ENCODE measurements at regions not wholly inside any gene's neighbourhood (a gene's known extent, or its start where the extent isn't known, plus 50 kb on each side); places are given as distances from the start of the nearest gene placed in this dataset.

DNA sequence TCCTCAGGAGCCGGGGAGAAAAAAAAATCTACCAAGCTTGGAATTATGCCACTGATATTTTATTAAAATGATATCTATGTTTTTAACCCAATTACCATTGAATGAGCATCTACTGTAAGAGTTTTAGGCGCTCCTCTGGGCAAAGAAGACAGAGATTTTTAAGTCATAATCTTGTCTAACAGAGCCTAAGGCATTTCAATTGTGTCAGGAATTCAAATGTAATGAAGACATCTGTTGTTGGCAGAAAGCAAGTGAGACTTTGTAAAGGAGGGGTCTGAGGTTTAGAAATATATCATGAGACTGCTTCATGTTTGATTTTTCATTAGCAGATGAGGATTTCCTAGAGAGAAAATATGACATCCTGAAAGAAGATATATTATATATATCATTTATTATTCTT is 1158.1 kb downstream of the FSTL5 start:
- Histone ChIP-seq H4K20me1 (replicated peaks in 1 of 2; ENCODE audit: control insufficient read depth in 1 of 2, insufficient read depth in 2 of 2, low read length in 2 of 2) (no peaks in the 10 kb centered on the region), H3K79me2 (ENCODE audit: control insufficient read depth in 1 of 2, insufficient read depth in 2 of 2, low read length in 2 of 2) (no peaks in the 10 kb centered on the region), H3K4me2 (ENCODE audit: insufficient read depth in 1 of 2, low read depth in 2 of 2, low read length in 2 of 2) (no peak overlapping the region), H2AFZ (ENCODE audit: low read length) (no peak overlapping the region), H2BK20ac (ENCODE audit: low read length) (no peak overlapping the region), H3K56ac (replicated peaks; ENCODE audit: insufficient read length, low read depth, low read length) (no peak overlapping the region), H2BK15ac (ENCODE audit: low read length) (no peak overlapping the region), H3K79me1 (ENCODE audit: low read depth, low read length) (no peaks in the 10 kb centered on the region), H3K4me3 (ENCODE audit: extremely low read depth in 1 of 4, insufficient read depth in 2 of 4, low read depth in 3 of 4, low read length in 4 of 4) (no peak overlapping the region), H3K36me3 (ENCODE audit: control insufficient read depth in 2 of 4, insufficient read depth in 4 of 4, low read length in 3 of 4) (no peaks in the 10 kb centered on the region), H3K4ac (replicated peaks; ENCODE audit: insufficient read length, low read depth, low read length) (no peak overlapping the region), H3K14ac (ENCODE audit: insufficient read length) (no peak overlapping the region), H3K23ac (ENCODE audit: insufficient read length) (no peak overlapping the region), H3K23me2 (ENCODE audit: low read depth, low read length) (no peaks in the 10 kb centered on the region), H2BK120ac (replicated peaks; ENCODE audit: low read depth, low read length) (no peak overlapping the region), H2BK12ac (ENCODE audit: low read depth, low read length) (no peak overlapping the region), H4K8ac (ENCODE audit: extremely low read depth, insufficient read depth, low read length) (no peak overlapping the region), H3K27me3 (replicated peaks in 1 of 4; ENCODE audit: control insufficient read depth in 3 of 4, extremely low read depth in 1 of 4, insufficient read depth in 3 of 4, low read length in 3 of 4) (no peaks in the 10 kb centered on the region), H2AK5ac (ENCODE audit: low read depth, low read length) (no peak overlapping the region), H3K9me3 (ENCODE audit: insufficient read depth in 2 of 2, low read depth in 1 of 2, low read length in 1 of 2) (no peaks in the 10 kb centered on the region), H3K9ac (replicated peaks in 1 of 4; ENCODE audit: extremely low read depth in 1 of 4, low read depth in 3 of 4, low read length in 3 of 4) (no peak overlapping the region), H3K4me1 (replicated peaks in 1 of 4; ENCODE audit: control insufficient read depth in 3 of 4, insufficient read depth in 4 of 4, low read length in 3 of 4) (no peaks in the 10 kb centered on the region), H4K91ac (replicated peaks; ENCODE audit: insufficient read length, low read length) (no peak overlapping the region), H4K5ac (ENCODE audit: insufficient read length, low read depth, low read length) (no peak overlapping the region), H3K18ac (ENCODE audit: extremely low read depth, low read length) (no peak overlapping the region), H3K27ac (ENCODE audit: low read depth, low read length) (no peak overlapping the region), H2BK5ac (ENCODE audit: low read depth, low read length) (no peak overlapping the region)
- TF ChIP-seq CHD2 (IDR thresholded peaks at IDR 0.05; ENCODE audit: low read length), result no peak
- no peak for TF ChIP-seq HDAC6 (IDR thresholded peaks at IDR 0.05; ENCODE audit: low read depth, low read length)
- TF ChIP-seq BRCA1 (IDR thresholded peaks at IDR 0.05; ENCODE audit: low read depth, low read length), result no peak
- TF ChIP-seq EGR1 (IDR thresholded peaks at IDR 0.05; ENCODE audit: borderline replicate concordance, low read depth, low read length), result no peak
- TF ChIP-seq ASH2L (IDR thresholded peaks at IDR 0.05; ENCODE audit: low read length), result no peak
- no peak for TF ChIP-seq CHD1 (IDR thresholded peaks at IDR 0.05; ENCODE audit: low read depth, low read length)
- no peak for TF ChIP-seq SAP30 (IDR thresholded peaks at IDR 0.05; ENCODE audit: insufficient read depth, insufficient replicate concordance, low read length)
- TF ChIP-seq HDAC2 (IDR thresholded peaks at IDR 0.05; ENCODE audit: borderline replicate concordance in 1 of 2, low read depth in 2 of 2, low read length in 2 of 2), result no peak
- 85% methylated on average over 2 of the region's 2 CpGs; no CpG with 5 or more reads in 1 of the 2 experiments for WGBS, 2 experiments (ENCODE audit: extremely low coverage in 1 of 2, insufficient coverage in 1 of 2, insufficient read length in 1 of 2, insufficient replicate concordance in 2 of 2, low coverage in 1 of 2, low lambda C conversion rate in 2 of 2, missing lambda C conversion rate in 1 of 2)
- ChIA-PET POLR2A (ENCODE audit: partially characterized antibody) (no interaction called here), CTCF (ENCODE audit: partially characterized antibody) (no interaction called here)
- no peak for DNase-seq (ENCODE audit: low read depth in 1 of 2, low spot score in 2 of 2)
- no peak for FAIRE-seq

Data from H1 (cell line).